ENCODE measurements at regions not wholly inside any gene's neighbourhood (a gene's known extent, or its start where the extent isn't known, plus 50 kb on each side); places are given as distances from the start of the nearest gene placed in this dataset.
"Not testable (repeated sequence)": the region's sequence is repeated elsewhere in the genome, so short reads cannot be mapped to it uniquely, and the experiment has no call there.

GRCh38 chrX:140250391-140250790, 254.5 kb downstream of the SOX3 start:
- Histone ChIP-seq H3K4me1 (ENCODE audit: control insufficient read depth, insufficient read depth, low read length) (no peaks in the 10 kb centered on the region), H3K9me3 (ENCODE audit: control insufficient read depth, low read length) (no peaks in the 10 kb centered on the region), H3K9ac (ENCODE audit: extremely low read depth, low read length, poor library complexity, severe bottlenecking) (no peak overlapping the region), H3K27ac (ENCODE audit: low read depth, low read length) (peak overlapping the region; percentile 88), H3K36me3 (ENCODE audit: control insufficient read depth, insufficient read depth, low read length) (no peaks in the 10 kb centered on the region), H3K27me3 (ENCODE audit: control insufficient read depth, insufficient read depth, low read length, poor library complexity, severe bottlenecking) (no peaks in the 10 kb centered on the region), H3K4me3 (ENCODE audit: low read length) (no peak overlapping the region)
- Mint-ChIP-seq H3K27ac (no peak overlapping the region), H3K27me3 (ENCODE audit: insufficient read depth) (no peaks in the 10 kb centered on the region), H3K4me3 (no peak overlapping the region), H3K9me3 (no peaks in the 10 kb centered on the region), H3K4me1 (peaks cover 15% of the 10 kb centered on the region), H3K36me3 (ENCODE audit: low read depth) (no peaks in the 10 kb centered on the region)
- WGBS, 2 experiments (ENCODE audit: insufficient coverage in 1 of 2, insufficient read length in 1 of 2) = 77% methylated on average over 9 of the region's 10 CpGs; no CpG with 5 or more reads in 1 of the 2 experiments
- DNase-seq = no peak
- TF ChIP-seq CTCF (conservative IDR thresholded peaks at IDR 0.05) = no peak

- H3K4me1 Mint-ChIP-seq = peaks cover 15% of the 10 kb centered on the region
- TF ChIP-seq CTCF (conservative IDR thresholded peaks at IDR 0.05) = no peak
- Histone ChIP-seq H3K4me3 (ENCODE audit: low read length) (no peak overlapping the region), H3K36me3 (ENCODE audit: control insufficient read depth, insufficient read depth, low read length) (no peaks in the 10 kb centered on the region), H3K27ac (ENCODE audit: low read depth, low read length) (peak overlapping the region; percentile 17), H3K9me3 (ENCODE audit: control insufficient read depth, low read length) (no peaks in the 10 kb centered on the region), H3K27me3 (ENCODE audit: control insufficient read depth, insufficient read depth, low read length, poor library complexity, severe bottlenecking) (no peaks in the 10 kb centered on the region), H3K4me1 (ENCODE audit: control insufficient read depth, insufficient read depth, low read length) (no peaks in the 10 kb centered on the region), H3K9ac (ENCODE audit: extremely low read depth, low read length, poor library complexity, severe bottlenecking) (no peak overlapping the region)
- WGBS, 2 experiments (ENCODE audit: insufficient coverage in 1 of 2, insufficient read length in 1 of 2) = 86% methylated on average over 7 of the region's 8 CpGs; no CpG with 5 or more reads in 1 of the 2 experiments
- no peak overlapping the region for H3K27ac Mint-ChIP-seq
- no peak overlapping the region for H3K4me3 Mint-ChIP-seq
- no peaks in the 10 kb centered on the region for H3K27me3 Mint-ChIP-seq (ENCODE audit: insufficient read depth)
- no peak for DNase-seq
- H3K36me3 Mint-ChIP-seq (ENCODE audit: low read depth) = no peaks in the 10 kb centered on the region
- H3K9me3 Mint-ChIP-seq = no peaks in the 10 kb centered on the region
Observed at GRCh38 chrX:140249088-140249487, 255.8 kb downstream of the SOX3 start.

- no peak overlapping the region for H3K9ac ChIP-seq (ENCODE audit: extremely low read depth, low read length, poor library complexity, severe bottlenecking)
- H3K4me3 Mint-ChIP-seq = no peak overlapping the region
- H3K4me1 Mint-ChIP-seq = no peaks in the 10 kb centered on the region
- no peaks in the 10 kb centered on the region for H3K4me1 ChIP-seq (ENCODE audit: control insufficient read depth, insufficient read depth, low read length)
- TF ChIP-seq CTCF (conservative IDR thresholded peaks at IDR 0.05) = no peak
- H3K27me3 Mint-ChIP-seq (ENCODE audit: insufficient read depth) = no peaks in the 10 kb centered on the region
- no peaks in the 10 kb centered on the region for H3K9me3 ChIP-seq (ENCODE audit: control insufficient read depth, low read length)
- no peaks in the 10 kb centered on the region for H3K27me3 ChIP-seq (ENCODE audit: control insufficient read depth, insufficient read depth, low read length, poor library complexity, severe bottlenecking)
- WGBS, 2 experiments (ENCODE audit: insufficient coverage in 1 of 2, insufficient read length in 1 of 2) = 43% methylated on average over 1 of the region's 1 CpG; no CpG with 5 or more reads in 1 of the 2 experiments
- DNase-seq = peak; percentile 42
- no peak overlapping the region for H3K27ac ChIP-seq (ENCODE audit: low read depth, low read length)
- peaks cover 5% of the 10 kb centered on the region for H3K36me3 Mint-ChIP-seq (ENCODE audit: low read depth)
- no peak overlapping the region for H3K4me3 ChIP-seq (ENCODE audit: low read length)
- H3K27ac Mint-ChIP-seq = no peak overlapping the region
- no peaks in the 10 kb centered on the region for H3K36me3 ChIP-seq (ENCODE audit: control insufficient read depth, insufficient read depth, low read length)
- peaks cover 11% of the 10 kb centered on the region for H3K9me3 Mint-ChIP-seq
Observed at GRCh38 chrX:140229191-140229590, 263.9 kb upstream of the CXorf66 start.

- not testable (repeated sequence) for H3K9ac ChIP-seq (ENCODE audit: extremely low read depth, low read length, poor library complexity, severe bottlenecking); H3K27ac ChIP-seq (ENCODE audit: low read depth, low read length); H3K27me3 Mint-ChIP-seq (ENCODE audit: insufficient read depth); H3K27ac Mint-ChIP-seq; H3K4me3 ChIP-seq (ENCODE audit: low read length); H3K9me3 Mint-ChIP-seq; H3K36me3 Mint-ChIP-seq (ENCODE audit: low read depth); H3K4me1 Mint-ChIP-seq; H3K4me1 ChIP-seq (ENCODE audit: control insufficient read depth, insufficient read depth, low read length); H3K36me3 ChIP-seq (ENCODE audit: control insufficient read depth, insufficient read depth, low read length); DNase-seq; H3K4me3 Mint-ChIP-seq; H3K27me3 ChIP-seq (ENCODE audit: control insufficient read depth, insufficient read depth, low read length, poor library complexity, severe bottlenecking); H3K9me3 ChIP-seq (ENCODE audit: control insufficient read depth, low read length)
- WGBS, 2 experiments (ENCODE audit: insufficient coverage in 1 of 2, insufficient read length in 1 of 2) = 93% methylated on average over 5 of the region's 8 CpGs; no CpG with 5 or more reads in 1 of the 2 experiments
Observed at GRCh38 chrX:140226037-140226436, 260.7 kb upstream of the CXorf66 start.

- not testable (repeated sequence) for H3K36me3 ChIP-seq (ENCODE audit: control insufficient read depth, insufficient read depth, low read length); H3K9me3 Mint-ChIP-seq; H3K27me3 ChIP-seq (ENCODE audit: control insufficient read depth, insufficient read depth, low read length, poor library complexity, severe bottlenecking); DNase-seq; H3K9ac ChIP-seq (ENCODE audit: extremely low read depth, low read length, poor library complexity, severe bottlenecking); H3K27ac Mint-ChIP-seq; H3K4me1 Mint-ChIP-seq; H3K4me3 ChIP-seq (ENCODE audit: low read length); H3K36me3 Mint-ChIP-seq (ENCODE audit: low read depth); H3K27ac ChIP-seq (ENCODE audit: low read depth, low read length); H3K9me3 ChIP-seq (ENCODE audit: control insufficient read depth, low read length); H3K27me3 Mint-ChIP-seq (ENCODE audit: insufficient read depth); H3K4me1 ChIP-seq (ENCODE audit: control insufficient read depth, insufficient read depth, low read length); H3K4me3 Mint-ChIP-seq
- no CpG with 5 or more reads among the region's 3 CpGs for WGBS, 2 experiments (ENCODE audit: insufficient coverage in 1 of 2, insufficient read length in 1 of 2)
Observed at GRCh38 chrX:140215894-140216293, 250.6 kb upstream of the CXorf66 start.

Measured in endodermal cell (in vitro differentiated cells).